Astrocyte (in vitro differentiated cells and primary cell): ENCODE measurements at regions not wholly inside any gene's neighbourhood (a gene's known extent, or its start where the extent isn't known, plus 50 kb on each side); places are given as distances from the start of the nearest gene placed in this dataset.

Experiments
- DNase-seq: peaks from one replicate; pipeline ENCODE4 v3.0.0-alpha.2; 2010; ENCODE audit warnings: low read depth
- FAIRE-seq: peaks from 2 replicates; lab custom pipeline; 2011; peaks lifted over from hg19 to GRCh38; lab: Jason Lieb, UNC
- H2AFZ ChIP-seq: 2 replicates; pipeline ENCODE4 v1.6.0; 2012; ENCODE audit warnings: low read depth, low read length, inconsistent platforms
- H3K27ac ChIP-seq: 2 replicates; pipeline ENCODE4 v1.5.1; 2011; ENCODE audit warnings: low read depth, low read length, inconsistent platforms
- H3K27me3 ChIP-seq: 2 replicates; pipeline ENCODE4 v1.6.0; 2011; ENCODE audit warnings: low read length, inconsistent platforms; ENCODE audit not compliant: insufficient read depth
- H3K36me3 ChIP-seq: 2 replicates; pipeline ENCODE4 v1.5.1; 2011; ENCODE audit warnings: low read length, inconsistent platforms; ENCODE audit not compliant: insufficient read depth
- H3K4me1 ChIP-seq: 2 replicates; pipeline ENCODE4 v1.5.1; 2011; ENCODE audit warnings: low read length, inconsistent platforms; ENCODE audit not compliant: insufficient read depth
- H3K4me2 ChIP-seq: 2 replicates; pipeline ENCODE4 v1.6.0; 2012; ENCODE audit warnings: low read length, inconsistent platforms
- H3K4me3 ChIP-seq: 2 replicates; pipeline ENCODE4 v1.5.1; 2011; ENCODE audit warnings: low read depth, mild to moderate bottlenecking, low read length, inconsistent platforms; ENCODE audit not compliant: insufficient read depth
- H3K79me2 ChIP-seq: 2 replicates; pipeline ENCODE4 v1.6.0; 2012; ENCODE audit warnings: mild to moderate bottlenecking, low read length, inconsistent platforms; ENCODE audit not compliant: insufficient read depth
- H3K9ac ChIP-seq: 2 replicates; pipeline ENCODE4 v1.6.0; 2012; ENCODE audit warnings: mild to moderate bottlenecking, low read length, inconsistent platforms
- H3K9me3 ChIP-seq: 2 replicates; pipeline ENCODE4 v1.5.1; 2012; ENCODE audit warnings: low read depth, mild to moderate bottlenecking, low read length, inconsistent platforms; ENCODE audit not compliant: insufficient read depth
- H4K20me1 ChIP-seq: 2 replicates; pipeline ENCODE4 v1.6.0; 2012; ENCODE audit warnings: low read length, inconsistent platforms; ENCODE audit not compliant: insufficient read depth
- H3K27ac Mint-ChIP-seq: one replicate; pipeline ENCODE4 v1.8.0; 2021; ENCODE audit warnings: mild to moderate bottlenecking, mixed read lengths; ENCODE audit not compliant: unreplicated experiment
- H3K27me3 Mint-ChIP-seq: one replicate; pipeline ENCODE4 v1.8.0; 2021; ENCODE audit warnings: low read depth, mixed read lengths; ENCODE audit not compliant: unreplicated experiment
- H3K36me3 Mint-ChIP-seq: one replicate; pipeline ENCODE4 v1.8.0; 2021; ENCODE audit warnings: low read depth, mixed read lengths; ENCODE audit not compliant: unreplicated experiment
- H3K4me1 Mint-ChIP-seq: one replicate; pipeline ENCODE4 v1.8.0; 2021; ENCODE audit warnings: low read depth, mixed read lengths; ENCODE audit not compliant: unreplicated experiment
- H3K4me3 Mint-ChIP-seq: one replicate; pipeline ENCODE4 v1.8.0; 2021; ENCODE audit warnings: mild to moderate bottlenecking, moderate library complexity, mixed read lengths; ENCODE audit not compliant: unreplicated experiment
- H3K9me3 Mint-ChIP-seq: one replicate; pipeline ENCODE4 v1.8.0; 2021; ENCODE audit warnings: mild to moderate bottlenecking, mixed read lengths; ENCODE audit not compliant: unreplicated experiment
- EZH2 ChIP-seq: IDR thresholded peaks from 2 replicates; pipeline ENCODE4 v1.6.1; 2012; ENCODE audit warnings: mild to moderate bottlenecking, low read length, inconsistent platforms; ENCODE audit not compliant: insufficient read depth
- TF ChIP-seq, protein P1 (sequence below): IDR thresholded peaks from 2 replicates; pipeline ENCODE4 v1.5.1; 2011; ENCODE audit warnings: low read depth, mild to moderate bottlenecking, inconsistent platforms, low read length, moderate library complexity; ENCODE audit not compliant: insufficient read depth

DNA sequence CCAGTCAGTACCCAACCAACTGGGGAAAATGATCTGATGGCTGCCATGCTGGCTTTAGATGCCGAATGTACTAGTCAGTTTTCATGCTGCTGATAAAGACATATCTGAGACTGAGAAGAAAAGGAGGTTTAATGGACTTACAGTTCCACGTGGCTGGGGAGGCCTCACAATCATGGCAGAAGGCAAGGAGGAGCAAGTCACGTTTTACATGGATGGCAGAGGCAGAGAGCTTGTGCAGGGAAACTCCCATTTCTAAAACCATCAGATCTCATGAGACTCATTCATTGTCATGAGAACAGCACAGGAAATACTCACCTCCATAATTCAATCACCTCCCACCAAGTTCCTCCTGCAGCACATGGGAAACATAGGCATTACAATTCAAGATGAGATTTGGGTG, 508.9 kb upstream of the NRP1 start:
- no peak overlapping the region for H2AFZ ChIP-seq
- FAIRE-seq = no peak
- H3K9ac ChIP-seq = no peak overlapping the region
- H3K9me3 ChIP-seq = no peaks in the 10 kb centered on the region
- no peaks in the 10 kb centered on the region for H4K20me1 ChIP-seq
- no peaks in the 10 kb centered on the region for H3K27me3 ChIP-seq
- Mint-ChIP-seq H3K27ac (no peak overlapping the region), H3K4me3 (no peak overlapping the region), H3K36me3 (peaks cover 3% of the 10 kb centered on the region), H3K4me1 (no peaks in the 10 kb centered on the region), H3K9me3 (peaks cover 22% of the 10 kb centered on the region), H3K27me3 (peaks cover 2% of the 10 kb centered on the region)
- TF ChIP-seq, protein P1, sequence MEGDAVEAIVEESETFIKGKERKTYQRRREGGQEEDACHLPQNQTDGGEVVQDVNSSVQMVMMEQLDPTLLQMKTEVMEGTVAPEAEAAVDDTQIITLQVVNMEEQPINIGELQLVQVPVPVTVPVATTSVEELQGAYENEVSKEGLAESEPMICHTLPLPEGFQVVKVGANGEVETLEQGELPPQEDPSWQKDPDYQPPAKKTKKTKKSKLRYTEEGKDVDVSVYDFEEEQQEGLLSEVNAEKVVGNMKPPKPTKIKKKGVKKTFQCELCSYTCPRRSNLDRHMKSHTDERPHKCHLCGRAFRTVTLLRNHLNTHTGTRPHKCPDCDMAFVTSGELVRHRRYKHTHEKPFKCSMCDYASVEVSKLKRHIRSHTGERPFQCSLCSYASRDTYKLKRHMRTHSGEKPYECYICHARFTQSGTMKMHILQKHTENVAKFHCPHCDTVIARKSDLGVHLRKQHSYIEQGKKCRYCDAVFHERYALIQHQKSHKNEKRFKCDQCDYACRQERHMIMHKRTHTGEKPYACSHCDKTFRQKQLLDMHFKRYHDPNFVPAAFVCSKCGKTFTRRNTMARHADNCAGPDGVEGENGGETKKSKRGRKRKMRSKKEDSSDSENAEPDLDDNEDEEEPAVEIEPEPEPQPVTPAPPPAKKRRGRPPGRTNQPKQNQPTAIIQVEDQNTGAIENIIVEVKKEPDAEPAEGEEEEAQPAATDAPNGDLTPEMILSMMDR = no peak
- TF ChIP-seq EZH2 = no peak
- no peaks in the 10 kb centered on the region for H3K36me3 ChIP-seq
- no peak for DNase-seq
- H3K4me3 ChIP-seq = no peak overlapping the region
- H3K4me1 ChIP-seq = no peaks in the 10 kb centered on the region
- no peak overlapping the region for H3K4me2 ChIP-seq
- no peak overlapping the region for H3K27ac ChIP-seq
- H3K79me2 ChIP-seq = no peaks in the 10 kb centered on the region

DNA sequence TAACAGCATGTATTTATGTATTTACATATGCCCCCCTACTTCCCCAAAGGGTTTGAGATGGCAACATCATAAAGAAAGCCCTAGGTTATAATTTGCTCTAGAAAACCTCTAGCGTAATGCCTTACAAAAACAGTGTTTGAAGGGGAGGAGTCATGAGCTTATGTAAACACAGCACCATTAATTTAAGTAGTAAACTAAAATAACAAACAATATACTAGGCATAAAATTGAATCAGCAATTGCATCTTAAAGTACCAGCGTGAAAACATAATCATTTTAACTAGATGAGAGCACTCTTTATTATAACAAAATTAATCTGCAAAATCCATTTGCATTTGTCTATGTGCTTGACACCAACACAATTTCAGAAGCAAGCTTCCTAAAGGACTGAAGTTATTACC, 507.2 kb upstream of the NRP1 start:
- H3K36me3 Mint-ChIP-seq = peaks cover 3% of the 10 kb centered on the region
- Histone ChIP-seq H3K27me3 (no peaks in the 10 kb centered on the region), H3K4me1 (no peaks in the 10 kb centered on the region), H3K36me3 (no peaks in the 10 kb centered on the region), H3K4me2 (no peak overlapping the region), H3K9me3 (no peaks in the 10 kb centered on the region), H3K79me2 (no peaks in the 10 kb centered on the region), H3K4me3 (no peak overlapping the region), H2AFZ (no peak overlapping the region), H3K27ac (no peak overlapping the region), H4K20me1 (no peaks in the 10 kb centered on the region), H3K9ac (no peak overlapping the region)
- H3K4me3 Mint-ChIP-seq = no peak overlapping the region
- H3K9me3 Mint-ChIP-seq = peaks cover 19% of the 10 kb centered on the region
- TF ChIP-seq, protein P1 = no peak
- no peak for TF ChIP-seq EZH2
- H3K27ac Mint-ChIP-seq = no peak overlapping the region
- H3K4me1 Mint-ChIP-seq = no peaks in the 10 kb centered on the region
- no peak for DNase-seq
- H3K27me3 Mint-ChIP-seq = peaks cover 4% of the 10 kb centered on the region
- no peak for FAIRE-seq

DNA sequence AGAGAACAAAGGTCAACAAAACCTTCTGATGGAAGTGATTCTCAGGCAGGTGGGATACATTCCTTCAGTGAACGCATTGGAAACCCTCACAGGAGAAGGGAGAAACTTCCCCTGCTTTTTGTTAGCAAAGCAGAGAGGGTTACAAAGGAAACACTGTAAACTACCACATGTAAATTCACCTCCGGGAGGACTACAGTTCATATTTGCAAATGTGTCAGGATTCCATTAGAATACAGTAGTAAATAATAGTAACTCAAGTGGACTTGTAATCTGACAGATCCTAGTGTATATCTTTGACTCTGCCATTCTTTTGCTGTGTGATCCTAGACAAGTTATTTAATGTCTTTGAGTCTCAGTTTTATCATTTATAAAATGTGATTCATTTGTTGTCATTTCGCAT, 504.3 kb upstream of the NRP1 start:
- H3K4me3 ChIP-seq = no peak overlapping the region
- peaks cover 7% of the 10 kb centered on the region for H3K9me3 Mint-ChIP-seq
- no peak overlapping the region for H3K27ac ChIP-seq
- no peaks in the 10 kb centered on the region for H4K20me1 ChIP-seq
- no peak overlapping the region for H3K27ac Mint-ChIP-seq
- no peak overlapping the region for H3K4me2 ChIP-seq
- peaks cover 4% of the 10 kb centered on the region for H3K27me3 Mint-ChIP-seq
- no peaks in the 10 kb centered on the region for H3K9me3 ChIP-seq
- no peak overlapping the region for H2AFZ ChIP-seq
- no peaks in the 10 kb centered on the region for H3K79me2 ChIP-seq
- no peak for FAIRE-seq
- H3K4me3 Mint-ChIP-seq = no peak overlapping the region
- H3K36me3 ChIP-seq = no peaks in the 10 kb centered on the region
- H3K4me1 ChIP-seq = no peaks in the 10 kb centered on the region
- no peaks in the 10 kb centered on the region for H3K27me3 ChIP-seq
- TF ChIP-seq EZH2 = no peak
- no peak overlapping the region for H3K9ac ChIP-seq
- no peaks in the 10 kb centered on the region for H3K36me3 Mint-ChIP-seq
- no peak for DNase-seq
- no peaks in the 10 kb centered on the region for H3K4me1 Mint-ChIP-seq
